ENCODE measurements at regions not wholly inside any gene's neighbourhood (a gene's known extent, or its start where the extent isn't known, plus 50 kb on each side); places are given as distances from the start of the nearest gene placed in this dataset.

DNA sequence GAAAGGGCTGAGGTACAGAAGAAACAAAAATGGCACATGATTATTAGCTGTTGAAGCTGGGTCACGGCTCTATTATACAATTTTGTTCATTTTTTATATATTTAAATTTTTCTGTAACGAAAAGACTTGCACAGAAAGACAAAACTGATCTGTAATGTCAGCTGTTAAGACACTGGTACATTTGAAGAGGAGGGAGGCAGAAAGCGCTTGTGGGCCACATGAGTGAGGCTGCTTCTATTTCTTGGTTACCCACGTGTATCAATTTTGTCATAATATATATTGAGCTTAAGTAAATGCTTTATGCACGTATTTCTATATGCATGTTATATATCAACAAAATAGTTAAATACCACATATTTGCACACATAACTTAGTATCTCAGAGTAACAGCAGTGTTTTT lies 151.8 kb upstream of the KCNJ18 start:
- ATAC-seq (no peak), DNase-seq (no peak)
- Histone ChIP-seq H3K4me1 (peaks cover 0 to 9% of the 10 kb centered on the region in 2 donors), H3K27me3 (no peaks in the 10 kb centered on the region), H3K4me3 (no peak overlapping the region), H3K27ac (no peak overlapping the region), H3K9me3 (peaks cover 4 to 24% of the 10 kb centered on the region in 2 donors), H3K36me3 (peaks cover 0 to 13% of the 10 kb centered on the region in 2 donors)
- TF ChIP-seq, protein P1, sequence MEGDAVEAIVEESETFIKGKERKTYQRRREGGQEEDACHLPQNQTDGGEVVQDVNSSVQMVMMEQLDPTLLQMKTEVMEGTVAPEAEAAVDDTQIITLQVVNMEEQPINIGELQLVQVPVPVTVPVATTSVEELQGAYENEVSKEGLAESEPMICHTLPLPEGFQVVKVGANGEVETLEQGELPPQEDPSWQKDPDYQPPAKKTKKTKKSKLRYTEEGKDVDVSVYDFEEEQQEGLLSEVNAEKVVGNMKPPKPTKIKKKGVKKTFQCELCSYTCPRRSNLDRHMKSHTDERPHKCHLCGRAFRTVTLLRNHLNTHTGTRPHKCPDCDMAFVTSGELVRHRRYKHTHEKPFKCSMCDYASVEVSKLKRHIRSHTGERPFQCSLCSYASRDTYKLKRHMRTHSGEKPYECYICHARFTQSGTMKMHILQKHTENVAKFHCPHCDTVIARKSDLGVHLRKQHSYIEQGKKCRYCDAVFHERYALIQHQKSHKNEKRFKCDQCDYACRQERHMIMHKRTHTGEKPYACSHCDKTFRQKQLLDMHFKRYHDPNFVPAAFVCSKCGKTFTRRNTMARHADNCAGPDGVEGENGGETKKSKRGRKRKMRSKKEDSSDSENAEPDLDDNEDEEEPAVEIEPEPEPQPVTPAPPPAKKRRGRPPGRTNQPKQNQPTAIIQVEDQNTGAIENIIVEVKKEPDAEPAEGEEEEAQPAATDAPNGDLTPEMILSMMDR (IDR thresholded peaks at IDR 0.05), result no peak
- intact Hi-C loops (cut with DNase I), result no loop called here

DNA sequence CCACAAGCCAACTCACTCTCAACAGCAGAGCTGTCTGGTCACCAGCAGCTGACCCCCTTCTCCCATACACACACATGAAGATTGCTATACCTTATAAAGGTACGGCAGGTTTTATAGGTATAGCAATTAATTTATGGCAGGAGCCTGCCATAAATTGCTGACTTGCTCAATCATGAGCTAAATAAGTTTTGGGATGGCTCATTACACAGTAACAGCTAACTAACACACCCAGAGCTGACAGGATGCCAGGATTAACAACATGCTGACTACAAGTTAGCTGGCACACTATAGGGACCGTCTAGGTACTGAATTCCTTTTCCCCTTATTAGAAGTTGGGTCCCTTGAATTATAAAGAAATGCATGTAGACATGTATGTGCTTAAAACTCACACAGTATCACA lies 150.3 kb upstream of the KCNJ18 start:
- no peak overlapping the region for H3K27ac ChIP-seq
- no peak overlapping the region for H3K4me3 ChIP-seq
- no peaks in the 10 kb centered on the region for H3K27me3 ChIP-seq
- intact Hi-C loops (cut with DNase I), result no loop called here
- peaks cover 4 to 22% of the 10 kb centered on the region in 2 donors for H3K9me3 ChIP-seq
- ATAC-seq (no peak), DNase-seq (no peak)
- peaks cover 0 to 12% of the 10 kb centered on the region in 2 donors for H3K36me3 ChIP-seq
- peaks cover 0 to 9% of the 10 kb centered on the region in 2 donors for H3K4me1 ChIP-seq
- TF ChIP-seq, protein P1 (IDR thresholded peaks at IDR 0.05), result no peak

DNA sequence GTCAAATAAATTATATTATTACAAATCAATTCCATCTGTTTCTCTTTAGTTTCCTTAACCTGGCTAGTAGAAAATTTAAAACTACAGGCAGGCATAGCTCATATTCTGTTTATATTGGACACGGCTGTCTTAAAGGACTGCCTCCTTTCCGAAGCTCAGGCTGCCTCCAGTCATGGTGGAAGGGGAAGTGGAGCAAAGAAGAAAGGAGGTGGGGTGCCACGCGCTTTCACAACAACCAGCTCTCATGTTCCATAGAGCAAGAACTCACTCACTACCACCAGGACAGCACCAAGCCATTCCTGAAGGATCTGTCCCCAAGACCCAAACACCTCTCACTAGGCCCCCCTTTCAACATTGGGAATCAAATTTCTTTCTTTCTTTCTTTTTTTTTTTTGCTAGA lies 149.3 kb upstream of the KCNJ18 start:
- H3K4me1 ChIP-seq, result peaks cover 0 to 9% of the 10 kb centered on the region in 2 donors
- H3K27me3 ChIP-seq, result no peaks in the 10 kb centered on the region
- peaks cover 0 to 12% of the 10 kb centered on the region in 2 donors for H3K36me3 ChIP-seq
- peaks cover 4 to 13% of the 10 kb centered on the region in 2 donors for H3K9me3 ChIP-seq
- H3K4me3 ChIP-seq, result no peak overlapping the region
- TF ChIP-seq, protein P1 (IDR thresholded peaks at IDR 0.05), result no peak
- intact Hi-C loops (cut with DNase I), result no loop called here
- no peak for ATAC-seq
- DNase-seq, result no peak
- H3K27ac ChIP-seq, result no peak overlapping the region

DNA sequence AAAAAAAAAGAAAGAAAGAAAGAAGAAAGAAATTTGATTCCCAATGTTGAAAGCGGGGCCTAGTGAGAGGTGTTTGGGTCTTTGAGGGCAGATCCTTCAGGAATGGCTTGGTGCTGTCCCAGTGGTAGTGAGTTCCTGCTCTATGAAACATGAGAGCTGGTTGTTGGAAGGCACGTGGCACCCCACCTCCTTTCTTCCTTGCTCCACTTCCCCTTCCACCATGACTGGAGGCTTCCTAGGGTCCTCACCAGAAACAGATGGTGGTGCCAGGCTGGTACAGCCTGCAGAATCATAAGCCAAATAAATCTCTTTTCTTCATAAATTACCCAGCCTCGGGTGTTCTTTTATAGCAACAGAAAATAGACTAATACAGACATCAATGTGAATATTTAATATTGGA lies 147.3 kb upstream of the KCNJ18 start:
- intact Hi-C loops (cut with DNase I), result no loop called here
- no peak for ATAC-seq

GRCh38 chr17:21548236-21548635 lies 144.1 kb upstream of the KCNJ18 start:
- Histone ChIP-seq H3K9me3 (no peaks in the 10 kb centered on the region), H3K36me3 (peaks cover 0 to 7% of the 10 kb centered on the region in 2 donors), H3K27me3 (peaks cover 0 to 32% of the 10 kb centered on the region in 2 donors), H3K27ac (no peak overlapping the region), H3K4me3 (no peak overlapping the region), H3K4me1 (peaks cover 9 to 13% of the 10 kb centered on the region in 2 donors)
- intact Hi-C loops (cut with DNase I), result no loop called here
- TF ChIP-seq, protein P1 (IDR thresholded peaks at IDR 0.05), result no peak
- no peak for ATAC-seq
- DNase-seq, result no peak

More for the DNA sequence above, 147.3 kb upstream of the KCNJ18 start:
- Histone ChIP-seq H3K27ac (no peak overlapping the region), H3K4me3 (no peak overlapping the region), H3K27me3 (peaks cover 0 to 3% of the 10 kb centered on the region in 2 donors), H3K36me3 (peaks cover 0 to 12% of the 10 kb centered on the region in 2 donors), H3K9me3 (no peaks in the 10 kb centered on the region), H3K4me1 (peaks cover 0 to 11% of the 10 kb centered on the region in 2 donors)
- no peak for DNase-seq
- TF ChIP-seq, protein P1 (IDR thresholded peaks at IDR 0.05), result no peak

All from left lung (tissue), 4 donors.